Natural killer cell (primary cell): ENCODE measurements at regions not wholly inside any gene's neighbourhood (a gene's known extent, or its start where the extent isn't known, plus 50 kb on each side); places are given as distances from the start of the nearest gene placed in this dataset.

Source experiments
- ATAC-seq, 3 donors: fragments of 150-1000 bp in 2 of 3; fragments of 200-7000 bp in 1 of 3; cut with Tn5 transposase; 1 replicate in 1 of 3; 2 replicates in 2 of 3; pipeline ENCODE4 v1.10.0; 2021; ENCODE audit warnings: mild to moderate bottlenecking in 2 of 3, moderate library complexity in 2 of 3
- DNase-seq, 2 donors: peaks; one replicate each; pipeline versions ENCODE4 v3.0.0 to v3.0.0-alpha.2; 2013 to 2021; ENCODE audit warnings: mixed read lengths in 1 of 2
- H3K27ac ChIP-seq: one replicate; pipeline ENCODE4 v1.5.1; 2013; ENCODE audit warnings: mild to moderate bottlenecking, low read length
- H3K27me3 ChIP-seq: one replicate; pipeline ENCODE4 v1.6.1; 2013; ENCODE audit warnings: low read length; ENCODE audit not compliant: control insufficient read depth, insufficient read depth
- H3K36me3 ChIP-seq: one replicate; pipeline ENCODE4 v1.6.1; 2013; ENCODE audit warnings: low read length; ENCODE audit not compliant: control insufficient read depth, insufficient read depth
- H3K4me1 ChIP-seq: one replicate; pipeline ENCODE4 v1.6.1; 2013; ENCODE audit warnings: low read length; ENCODE audit not compliant: control insufficient read depth, insufficient read depth
- H3K4me3 ChIP-seq: one replicate; pipeline ENCODE4 v1.5.1; 2013; ENCODE audit warnings: low read length
- H3K9me3 ChIP-seq: one replicate; pipeline ENCODE4 v1.6.1; 2013; ENCODE audit warnings: low read length; ENCODE audit not compliant: control insufficient read depth, insufficient read depth
- H3K27ac Mint-ChIP-seq, 2 donors: one replicate each; pipeline ENCODE4 v1.8.0; 2022; ENCODE audit warnings: mild to moderate bottlenecking in 2 of 2, mixed read lengths in 2 of 2, moderate library complexity in 1 of 2
- H3K27me3 Mint-ChIP-seq, 2 donors: one replicate each; pipeline ENCODE4 v1.8.0; 2022; ENCODE audit warnings: low read depth in 2 of 2, mixed read lengths in 2 of 2
- H3K36me3 Mint-ChIP-seq: one replicate; pipeline ENCODE4 v1.8.0; 2022; ENCODE audit warnings: mixed read lengths
- H3K4me1 Mint-ChIP-seq, 2 donors: one replicate each; pipeline ENCODE4 v1.8.0; 2022; ENCODE audit warnings: mixed read lengths in 2 of 2
- H3K4me3 Mint-ChIP-seq: one replicate; pipeline ENCODE4 v1.8.0; 2022; ENCODE audit warnings: mild to moderate bottlenecking, moderate library complexity, mixed read lengths
- H3K9me3 Mint-ChIP-seq, 2 donors: one replicate each; pipeline ENCODE4 v1.8.0; 2022; ENCODE audit warnings: mixed read lengths in 2 of 2
- CTCF ChIP-seq: fragments of 200-600 bp; IDR thresholded peaks from one replicate; pipeline ENCODE4 v1.8.0; 2022; ENCODE audit warnings: antibody characterized with exemption
- WGBS: methylation state at CpG from one replicate; pipeline ENCODE4 v1.1.7; 2013; ENCODE audit warnings: missing lambda C conversion rate; ENCODE audit not compliant: insufficient coverage; 5-methylcytosine and 5-hydroxymethylcytosine counted together
- intact Hi-C: fragments of 100-400 bp; cut with micrococcal nuclease; formaldehyde crosslinking; loops from one replicate; pipeline ENCODE4 v1.14.2; 2022

DNA sequence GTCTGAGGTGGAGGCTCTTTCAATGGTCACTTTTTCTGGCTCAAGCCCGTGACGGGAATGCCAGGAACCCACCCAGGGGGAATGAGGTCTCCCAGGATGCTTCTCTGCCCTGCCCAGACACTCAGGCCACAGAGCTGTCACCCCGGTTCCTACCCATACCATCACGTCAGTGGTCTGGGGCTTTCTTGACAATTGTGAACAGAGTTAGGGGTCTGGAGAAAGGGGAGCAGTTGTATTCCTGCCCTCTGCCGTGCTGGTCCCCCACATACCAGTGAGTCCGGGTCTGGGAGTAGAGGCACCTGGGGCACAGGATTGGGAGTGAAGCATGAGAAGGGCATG, 97.2 kb downstream of the B3GNT2 start:
- DNase-seq: no peak
- H3K4me3 Mint-ChIP-seq: no peak overlapping the region
- no peaks in the 10 kb centered on the region for H3K9me3 ChIP-seq
- no peak for ATAC-seq
- H3K4me1 ChIP-seq: peaks cover 15% of the 10 kb centered on the region
- H3K4me1 Mint-ChIP-seq: peaks cover 4% of the 10 kb centered on the region in 2 donors
- H3K27ac Mint-ChIP-seq: no peak overlapping the region
- 96% methylated on average over 4 of the region's 6 CpGs for WGBS
- no peaks in the 10 kb centered on the region for H3K36me3 ChIP-seq
- H3K4me3 ChIP-seq: no peak overlapping the region
- peaks cover 0 to 8% of the 10 kb centered on the region in 2 donors for H3K27me3 Mint-ChIP-seq
- no peaks in the 10 kb centered on the region for H3K27me3 ChIP-seq
- no peak for TF ChIP-seq CTCF
- H3K9me3 Mint-ChIP-seq: no peaks in the 10 kb centered on the region
- no peaks in the 10 kb centered on the region for H3K36me3 Mint-ChIP-seq
- intact Hi-C loops: no loop called here
- H3K27ac ChIP-seq: no peak overlapping the region

DNA sequence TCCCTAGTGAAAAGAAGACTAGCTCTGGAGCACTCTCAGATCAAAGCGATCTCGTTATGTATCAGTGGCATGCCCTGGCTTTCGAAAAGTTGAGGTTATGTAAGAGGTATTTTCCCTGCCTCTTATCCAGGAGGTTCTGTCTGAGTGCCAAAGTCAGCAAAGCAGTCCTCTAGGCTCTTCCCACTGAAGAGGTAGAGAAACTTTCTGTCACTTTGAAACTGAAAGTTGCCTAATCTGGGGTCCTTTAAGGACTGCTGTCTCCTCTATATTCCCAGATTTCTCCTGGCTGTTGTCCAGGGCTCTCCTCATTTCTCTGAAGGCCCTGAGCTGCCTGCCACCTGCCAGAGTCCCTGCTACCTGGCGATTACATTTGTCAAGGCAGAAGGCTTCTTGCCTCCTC, 96.3 kb downstream of the B3GNT2 start:
- DNase-seq (no peak), ATAC-seq (no peak)
- intact Hi-C loops: no loop called here
- no peak overlapping the region for H3K27ac ChIP-seq
- 90% methylated on average over 4 of the region's 4 CpGs for WGBS
- no peak for TF ChIP-seq CTCF
- no peaks in the 10 kb centered on the region for H3K9me3 ChIP-seq
- H3K27me3 ChIP-seq: no peaks in the 10 kb centered on the region
- H3K4me3 ChIP-seq: no peak overlapping the region
- no peaks in the 10 kb centered on the region for H3K36me3 ChIP-seq
- Mint-ChIP-seq H3K27ac (no peak overlapping the region), H3K27me3 (peaks cover 0 to 5% of the 10 kb centered on the region in 2 donors), H3K9me3 (no peaks in the 10 kb centered on the region), H3K4me1 (peaks cover 13% of the 10 kb centered on the region in 2 donors), H3K4me3 (no peak overlapping the region), H3K36me3 (no peaks in the 10 kb centered on the region)
- peaks cover 25% of the 10 kb centered on the region for H3K4me1 ChIP-seq

DNA sequence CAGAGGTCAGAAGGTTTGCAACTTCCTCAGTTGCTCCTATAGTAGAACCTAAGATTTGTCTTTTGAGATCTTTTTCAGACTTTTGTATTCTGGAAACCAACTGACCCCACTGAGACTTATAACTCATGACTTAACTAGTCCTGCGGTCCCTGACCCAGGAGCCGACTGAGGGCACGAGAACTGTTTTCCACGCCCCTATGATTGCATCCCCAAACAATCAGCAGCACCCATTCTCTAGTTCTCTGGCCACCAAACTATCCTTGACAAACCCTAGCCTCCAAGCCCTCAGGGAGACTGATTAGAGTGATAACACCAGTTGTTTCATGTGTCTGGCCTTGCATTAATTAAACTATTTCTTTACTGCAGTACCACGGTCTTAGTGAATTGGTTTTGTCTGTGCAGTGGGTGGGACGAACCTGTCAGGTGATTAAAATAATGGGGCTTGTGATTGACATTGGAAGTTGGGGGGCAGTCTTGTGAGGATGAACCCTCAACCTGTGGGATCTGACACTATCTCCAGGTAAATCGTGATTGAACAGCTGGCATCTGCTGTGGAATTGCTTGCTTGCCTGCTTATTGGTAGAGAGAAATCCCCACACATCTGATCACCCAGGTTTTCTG, 95.7 kb downstream of the B3GNT2 start:
- TF ChIP-seq CTCF: no peak
- H3K4me1 ChIP-seq: peaks cover 26% of the 10 kb centered on the region
- ATAC-seq (no peak), DNase-seq (no peak)
- WGBS: 93% methylated on average over 6 of the region's 7 CpGs
- no peak overlapping the region for H3K27ac Mint-ChIP-seq
- no peaks in the 10 kb centered on the region for H3K36me3 Mint-ChIP-seq
- no peaks in the 10 kb centered on the region for H3K27me3 ChIP-seq
- no peaks in the 10 kb centered on the region for H3K27me3 Mint-ChIP-seq
- H3K4me1 Mint-ChIP-seq: peaks cover 13 to 14% of the 10 kb centered on the region in 2 donors
- H3K36me3 ChIP-seq: no peaks in the 10 kb centered on the region
- intact Hi-C loops: no loop called here
- no peaks in the 10 kb centered on the region for H3K9me3 ChIP-seq
- H3K9me3 Mint-ChIP-seq: no peaks in the 10 kb centered on the region
- no peak overlapping the region for H3K27ac ChIP-seq
- no peak overlapping the region for H3K4me3 ChIP-seq
- no peak overlapping the region for H3K4me3 Mint-ChIP-seq

DNA sequence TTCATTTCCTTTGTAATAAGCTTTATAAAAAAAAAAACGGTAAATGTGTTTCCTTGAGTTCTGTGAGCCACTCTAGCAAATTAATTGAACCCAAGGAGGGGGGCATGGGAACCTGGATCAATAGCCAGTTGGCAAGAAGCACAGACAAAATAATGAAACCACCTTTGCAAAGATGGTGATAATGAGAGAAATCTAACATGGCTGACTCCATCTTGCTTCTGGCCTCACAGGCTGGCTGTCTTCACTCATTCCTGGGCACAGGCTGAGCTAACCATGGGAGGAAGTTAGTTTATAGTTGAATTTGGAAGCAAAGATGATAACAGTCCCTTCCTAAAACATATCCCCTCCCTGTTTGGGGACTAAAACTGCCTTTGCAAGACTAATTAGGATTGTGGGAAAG, 95.1 kb downstream of the B3GNT2 start:
- ATAC-seq (no peak), DNase-seq (no peak)
- H3K36me3 ChIP-seq: no peaks in the 10 kb centered on the region
- TF ChIP-seq CTCF: no peak
- intact Hi-C loops: no loop called here
- no peak overlapping the region for H3K27ac ChIP-seq
- no peaks in the 10 kb centered on the region for H3K27me3 Mint-ChIP-seq
- H3K36me3 Mint-ChIP-seq: no peaks in the 10 kb centered on the region
- peaks cover 26% of the 10 kb centered on the region for H3K4me1 ChIP-seq
- H3K4me3 ChIP-seq: no peak overlapping the region
- H3K27ac Mint-ChIP-seq: no peak overlapping the region
- no peaks in the 10 kb centered on the region for H3K9me3 ChIP-seq
- H3K4me1 Mint-ChIP-seq: peaks cover 14 to 16% of the 10 kb centered on the region in 2 donors
- no peak overlapping the region for H3K4me3 Mint-ChIP-seq
- no peaks in the 10 kb centered on the region for H3K27me3 ChIP-seq
- H3K9me3 Mint-ChIP-seq: no peaks in the 10 kb centered on the region
- 100% methylated on average over 1 of the region's 1 CpG for WGBS
